ENCODE measurements at regions not wholly inside any gene's neighbourhood (a gene's known extent, or its start where the extent isn't known, plus 50 kb on each side); places are given as distances from the start of the nearest gene placed in this dataset.

DNA sequence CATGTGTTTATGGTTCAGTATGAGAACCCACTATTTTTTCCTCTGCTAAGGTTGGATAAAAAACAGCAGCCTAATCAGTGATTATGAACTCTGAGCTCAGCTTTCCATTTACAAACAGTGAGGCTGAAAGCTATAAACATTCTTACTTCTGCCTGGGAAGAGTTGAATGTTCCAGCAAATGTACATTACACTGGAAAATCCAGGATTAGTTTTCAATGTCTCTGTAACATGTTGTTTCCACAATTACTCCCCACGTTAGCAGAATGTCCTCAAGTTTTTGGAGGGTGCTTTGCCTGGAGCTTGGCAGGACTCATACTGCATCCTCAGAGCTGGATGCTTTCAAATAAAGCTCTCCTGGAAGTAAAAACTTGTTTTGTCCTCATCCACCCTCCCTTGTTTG is 150.4 kb downstream of the POSTN start:
- TF ChIP-seq POLR2A (IDR thresholded peaks at IDR 0.05) (no peak), POLR2AphosphoS5 (IDR thresholded peaks at IDR 0.05) (no peak), EP300 (IDR thresholded peaks at IDR 0.05; ENCODE audit: low read depth) (no peak)
- TF ChIP-seq, protein P1, sequence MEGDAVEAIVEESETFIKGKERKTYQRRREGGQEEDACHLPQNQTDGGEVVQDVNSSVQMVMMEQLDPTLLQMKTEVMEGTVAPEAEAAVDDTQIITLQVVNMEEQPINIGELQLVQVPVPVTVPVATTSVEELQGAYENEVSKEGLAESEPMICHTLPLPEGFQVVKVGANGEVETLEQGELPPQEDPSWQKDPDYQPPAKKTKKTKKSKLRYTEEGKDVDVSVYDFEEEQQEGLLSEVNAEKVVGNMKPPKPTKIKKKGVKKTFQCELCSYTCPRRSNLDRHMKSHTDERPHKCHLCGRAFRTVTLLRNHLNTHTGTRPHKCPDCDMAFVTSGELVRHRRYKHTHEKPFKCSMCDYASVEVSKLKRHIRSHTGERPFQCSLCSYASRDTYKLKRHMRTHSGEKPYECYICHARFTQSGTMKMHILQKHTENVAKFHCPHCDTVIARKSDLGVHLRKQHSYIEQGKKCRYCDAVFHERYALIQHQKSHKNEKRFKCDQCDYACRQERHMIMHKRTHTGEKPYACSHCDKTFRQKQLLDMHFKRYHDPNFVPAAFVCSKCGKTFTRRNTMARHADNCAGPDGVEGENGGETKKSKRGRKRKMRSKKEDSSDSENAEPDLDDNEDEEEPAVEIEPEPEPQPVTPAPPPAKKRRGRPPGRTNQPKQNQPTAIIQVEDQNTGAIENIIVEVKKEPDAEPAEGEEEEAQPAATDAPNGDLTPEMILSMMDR (IDR thresholded peaks at IDR 0.05), result no peak
